AG04449 (cell line): ENCODE measurements at regions not wholly inside any gene's neighbourhood (a gene's known extent, or its start where the extent isn't known, plus 50 kb on each side); places are given as distances from the start of the nearest gene placed in this dataset.

Source experiments
- CTCF ChIA-PET: fragments of 350-600 bp; formaldehyde crosslinking; extraction: SDS; loops from one replicate; lab custom pipeline; 2021; ENCODE audit warnings: antibody characterized with exemption; lab: Yijun Ruan, JAX
- POLR2A ChIA-PET: fragments of 400-600, 350-600 bp; formaldehyde crosslinking; extraction: SDS; loops from one replicate; lab custom pipeline; 2020; ENCODE audit warnings: antibody characterized with exemption, inconsistent platforms; lab: Yijun Ruan, JAX
- DNase-seq: peaks from one replicate; pipeline ENCODE4 v3.0.0-alpha.2; 2010; ENCODE audit warnings: low read depth, low spot score
- H3K4me3 ChIP-seq: 2 replicates; pipeline ENCODE4 v1.5.1; 2011; ENCODE audit warnings: low read depth, mild to moderate bottlenecking, control low read depth, low read length
- TF ChIP-seq, protein P1 (sequence below): IDR thresholded peaks from one replicate; pipeline ENCODE4 v1.5.1; 2011; ENCODE audit warnings: mild to moderate bottlenecking, moderate library complexity, low read length, control low read depth, inconsistent platforms; ENCODE audit not compliant: insufficient read depth; ENCODE audit errors: missing control alignments

DNA sequence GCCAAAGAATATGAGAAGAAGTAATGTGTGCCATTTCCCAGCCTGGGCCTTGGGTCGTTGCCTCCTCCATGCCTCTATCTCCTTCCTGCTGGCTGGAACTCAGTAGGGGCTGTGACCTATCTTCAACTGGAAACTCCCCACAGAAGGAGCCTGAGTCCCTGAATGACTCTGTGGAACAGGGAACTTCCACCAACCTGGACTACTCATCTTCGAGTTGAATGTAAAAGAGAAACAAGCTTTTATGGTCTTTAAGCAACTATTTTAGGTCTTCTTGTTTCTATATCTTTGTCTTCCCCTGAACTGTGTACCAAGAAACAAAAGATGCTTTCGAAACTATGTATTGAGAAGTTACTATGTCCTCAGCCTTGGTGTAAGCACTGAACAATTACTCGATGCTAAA lies 355.3 kb upstream of the NR2F2 start:
- CTCF ChIA-PET: no interaction called here
- POLR2A ChIA-PET: no interaction called here
- DNase-seq: no peak
- H3K4me3 ChIP-seq: no peak overlapping the region
- TF ChIP-seq, protein P1, sequence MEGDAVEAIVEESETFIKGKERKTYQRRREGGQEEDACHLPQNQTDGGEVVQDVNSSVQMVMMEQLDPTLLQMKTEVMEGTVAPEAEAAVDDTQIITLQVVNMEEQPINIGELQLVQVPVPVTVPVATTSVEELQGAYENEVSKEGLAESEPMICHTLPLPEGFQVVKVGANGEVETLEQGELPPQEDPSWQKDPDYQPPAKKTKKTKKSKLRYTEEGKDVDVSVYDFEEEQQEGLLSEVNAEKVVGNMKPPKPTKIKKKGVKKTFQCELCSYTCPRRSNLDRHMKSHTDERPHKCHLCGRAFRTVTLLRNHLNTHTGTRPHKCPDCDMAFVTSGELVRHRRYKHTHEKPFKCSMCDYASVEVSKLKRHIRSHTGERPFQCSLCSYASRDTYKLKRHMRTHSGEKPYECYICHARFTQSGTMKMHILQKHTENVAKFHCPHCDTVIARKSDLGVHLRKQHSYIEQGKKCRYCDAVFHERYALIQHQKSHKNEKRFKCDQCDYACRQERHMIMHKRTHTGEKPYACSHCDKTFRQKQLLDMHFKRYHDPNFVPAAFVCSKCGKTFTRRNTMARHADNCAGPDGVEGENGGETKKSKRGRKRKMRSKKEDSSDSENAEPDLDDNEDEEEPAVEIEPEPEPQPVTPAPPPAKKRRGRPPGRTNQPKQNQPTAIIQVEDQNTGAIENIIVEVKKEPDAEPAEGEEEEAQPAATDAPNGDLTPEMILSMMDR: no peak

DNA sequence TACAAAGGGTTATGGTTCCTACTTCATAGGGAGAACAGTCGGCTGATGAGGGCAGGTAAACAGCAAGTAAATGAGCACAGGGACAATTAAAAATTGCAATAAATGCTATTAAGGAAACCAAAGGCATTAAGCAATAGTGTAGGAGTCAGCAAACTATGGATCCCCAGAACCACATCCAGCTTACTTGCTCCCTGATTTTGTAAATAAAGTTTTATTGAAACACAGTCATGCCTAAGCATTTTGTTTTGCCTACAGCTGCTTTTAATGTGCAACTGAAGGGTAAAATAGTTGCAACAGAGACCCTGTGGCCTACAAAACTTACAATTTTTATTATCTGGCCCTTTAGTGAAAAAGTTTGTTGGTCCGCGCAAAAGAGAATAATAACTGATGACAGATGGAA lies 351.2 kb upstream of the NR2F2 start:
- TF ChIP-seq, protein P1: no peak
- no peak overlapping the region for H3K4me3 ChIP-seq
- ChIA-PET CTCF (no interaction called here), POLR2A (no interaction called here)
- no peak for DNase-seq

- ChIA-PET POLR2A (no interaction called here), CTCF (no interaction called here)
- no peak for DNase-seq
- no peak overlapping the region for H3K4me3 ChIP-seq
- TF ChIP-seq, protein P1: no peak
These were observed 349.3 kb upstream of the NR2F2 start for GRCh38 chr15:95981209-95981608.

DNA sequence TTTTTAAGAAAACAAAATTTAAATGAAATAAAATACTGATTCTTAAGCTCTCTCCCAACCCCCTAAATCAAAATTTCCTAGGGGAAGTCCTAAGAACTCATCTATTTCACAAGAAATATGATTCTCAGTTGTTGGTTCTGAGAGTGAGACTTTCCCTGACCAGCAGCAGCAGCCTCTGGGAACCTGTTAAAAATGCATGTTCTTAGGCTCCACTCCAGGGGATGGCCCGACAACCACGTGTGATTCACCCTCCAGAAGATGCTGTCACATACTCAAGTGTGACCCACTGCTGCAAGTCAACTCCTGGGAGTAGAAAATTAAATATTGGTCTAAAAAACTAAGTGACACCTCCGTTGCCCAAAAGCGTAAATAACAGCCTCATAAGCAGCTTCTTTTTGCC lies 343.2 kb upstream of the NR2F2 start:
- H3K4me3 ChIP-seq: no peak overlapping the region
- CTCF ChIA-PET: no interaction called here
- POLR2A ChIA-PET: no interaction called here
- no peak for DNase-seq
- TF ChIP-seq, protein P1: no peak

- POLR2A ChIA-PET: no interaction called here
- TF ChIP-seq, protein P1: no peak
- CTCF ChIA-PET: no interaction called here
- no peak overlapping the region for H3K4me3 ChIP-seq
- DNase-seq: no peak
These were observed 342.5 kb upstream of the NR2F2 start for GRCh38 chr15:95987886-95988573.

DNA sequence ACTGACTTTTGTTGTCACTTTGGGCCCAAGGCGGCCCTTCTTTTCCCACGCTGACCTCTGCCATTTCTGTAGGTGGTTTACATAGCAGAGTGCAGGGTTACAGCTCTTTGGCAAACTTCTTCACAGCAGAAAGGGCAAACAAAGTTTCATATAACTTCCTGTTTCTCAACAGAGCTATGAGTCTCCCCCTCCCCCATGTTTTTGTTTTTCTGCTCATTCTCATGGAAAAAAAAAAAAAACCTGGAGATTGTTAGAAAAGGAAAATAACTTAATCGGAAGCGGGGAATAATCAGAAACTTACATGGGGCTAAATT lies 342.0 kb upstream of the NR2F2 start:
- POLR2A ChIA-PET: no interaction called here
- no peak overlapping the region for H3K4me3 ChIP-seq
- CTCF ChIA-PET: no interaction called here
- DNase-seq: no peak
- TF ChIP-seq, protein P1: no peak
